MM.1S (cell line): ENCODE measurements at regions not wholly inside any gene's neighbourhood (a gene's known extent, or its start where the extent isn't known, plus 50 kb on each side); places are given as distances from the start of the nearest gene placed in this dataset.

Experiments
- CTCF ChIP-seq: fragments of 300-600 bp; sonication (generic); IDR thresholded peaks from 2 replicates; pipeline ENCODE4 v1.5.1; 2016; ENCODE audit warnings: antibody characterized with exemption, low read length, mixed read lengths
- EZH2 ChIP-seq: fragments of 300-600 bp; sonication (generic); optimal IDR thresholded peaks from 2 replicates; pipeline ENCODE3; 2017; ENCODE audit warnings: low read depth, mild to moderate bottlenecking, antibody characterized with exemption, low read length, mixed read lengths
- EZH2phosphoT487 ChIP-seq: fragments of 300-600 bp; sonication (generic); IDR thresholded peaks from 2 replicates; pipeline ENCODE4 v1.6.1; 2018; ENCODE audit warnings: antibody characterized with exemption, low read length

GRCh38 chr21:31560479-31560878 is 99.0 kb upstream of the SOD1 start:
- TF ChIP-seq CTCF (no peak), EZH2 (no peak), EZH2phosphoT487 (no peak)
